ENCODE measurements at regions not wholly inside any gene's neighbourhood (a gene's known extent, or its start where the extent isn't known, plus 50 kb on each side); places are given as distances from the start of the nearest gene placed in this dataset.
"Not testable (repeated sequence)": the region's sequence is repeated elsewhere in the genome, so short reads cannot be mapped to it uniquely, and the experiment has no call there.

GRCh38 chr7:156039194-156039593 is 226.9 kb upstream of the SHH start:
- DNase-seq (no peak), FAIRE-seq (no peak)
- intact Hi-C loops (cut with DNase I) = no loop called here

GRCh38 chr7:156038345-156038744 is 226.1 kb upstream of the SHH start:
- FAIRE-seq (no peak), DNase-seq (no peak)
- no peaks in the 10 kb centered on the region for H3K36me3 ChIP-seq (ENCODE audit: control insufficient read depth in 2 of 3, insufficient read depth in 3 of 3, low read length in 3 of 3)
- no peaks in the 10 kb centered on the region for H3K9me3 ChIP-seq (ENCODE audit: control insufficient read depth in 2 of 3, insufficient read depth in 1 of 3, low read length in 3 of 3)
- intact Hi-C loops (cut with DNase I) = no loop called here
- H3K27me3 ChIP-seq (ENCODE audit: control insufficient read depth, insufficient read depth, low read length) = no peaks in the 10 kb centered on the region
- H3K27ac ChIP-seq (ENCODE audit: low read depth in 2 of 2, low read length in 2 of 2) = no peak overlapping the region
- TF ChIP-seq CTCF (IDR thresholded peaks at IDR 0.05; ENCODE audit: borderline replicate concordance, extremely low read depth, insufficient read depth) = no peak
- H3K4me1 ChIP-seq (ENCODE audit: control insufficient read depth in 2 of 3, insufficient read depth in 2 of 3, low read depth in 1 of 3, low read length in 3 of 3) = no peaks in the 10 kb centered on the region
- no peak overlapping the region for H3K4me3 ChIP-seq (ENCODE audit: low read length in 3 of 3)
- no peak overlapping the region for H3K9ac ChIP-seq (ENCODE audit: low read length in 3 of 3)

More at GRCh38 chr7:156039194-156039593, 226.9 kb upstream of the SHH start:
- no peaks in the 10 kb centered on the region for H3K4me1 ChIP-seq (ENCODE audit: control insufficient read depth in 2 of 3, insufficient read depth in 2 of 3, low read depth in 1 of 3, low read length in 3 of 3)
- TF ChIP-seq CTCF (IDR thresholded peaks at IDR 0.05; ENCODE audit: borderline replicate concordance, extremely low read depth, insufficient read depth) = no peak
- no peaks in the 10 kb centered on the region for H3K27me3 ChIP-seq (ENCODE audit: control insufficient read depth, insufficient read depth, low read length)
- no peak overlapping the region for H3K9ac ChIP-seq (ENCODE audit: low read length in 3 of 3)
- no peak overlapping the region for H3K4me3 ChIP-seq (ENCODE audit: low read length in 3 of 3)
- no peaks in the 10 kb centered on the region for H3K9me3 ChIP-seq (ENCODE audit: control insufficient read depth in 2 of 3, insufficient read depth in 1 of 3, low read length in 3 of 3)
- no peaks in the 10 kb centered on the region for H3K36me3 ChIP-seq (ENCODE audit: control insufficient read depth in 2 of 3, insufficient read depth in 3 of 3, low read length in 3 of 3)
- H3K27ac ChIP-seq (ENCODE audit: low read depth in 2 of 2, low read length in 2 of 2) = no peak overlapping the region

- DNase-seq = no peak
- Histone ChIP-seq H3K9me3 (ENCODE audit: control insufficient read depth in 2 of 3, insufficient read depth in 1 of 3, low read length in 3 of 3) (no peaks in the 10 kb centered on the region), H3K27ac (ENCODE audit: low read depth in 2 of 2, low read length in 2 of 2) (no peak overlapping the region), H3K36me3 (ENCODE audit: control insufficient read depth in 2 of 3, insufficient read depth in 3 of 3, low read length in 3 of 3) (no peaks in the 10 kb centered on the region), H3K4me1 (ENCODE audit: control insufficient read depth in 2 of 3, insufficient read depth in 2 of 3, low read depth in 1 of 3, low read length in 3 of 3) (no peaks in the 10 kb centered on the region), H3K27me3 (ENCODE audit: control insufficient read depth, insufficient read depth, low read length) (no peaks in the 10 kb centered on the region), H3K9ac (ENCODE audit: low read length in 3 of 3) (no peak overlapping the region), H3K4me3 (ENCODE audit: low read length in 3 of 3) (no peak overlapping the region)
- TF ChIP-seq CTCF (IDR thresholded peaks at IDR 0.05; ENCODE audit: borderline replicate concordance, extremely low read depth, insufficient read depth) = no peak
- no peak for FAIRE-seq
- intact Hi-C loops (cut with DNase I) = no loop called here
These were observed 223.9 kb upstream of the SHH start for GRCh38 chr7:156036153-156036552.

- H3K4me1 ChIP-seq (ENCODE audit: control insufficient read depth in 2 of 3, insufficient read depth in 2 of 3, low read depth in 1 of 3, low read length in 3 of 3); H3K27me3 ChIP-seq (ENCODE audit: control insufficient read depth, insufficient read depth, low read length); FAIRE-seq; DNase-seq; intact Hi-C loops (cut with DNase I); H3K27ac ChIP-seq (ENCODE audit: low read depth in 2 of 2, low read length in 2 of 2); H3K9me3 ChIP-seq (ENCODE audit: control insufficient read depth in 2 of 3, insufficient read depth in 1 of 3, low read length in 3 of 3); H3K36me3 ChIP-seq (ENCODE audit: control insufficient read depth in 2 of 3, insufficient read depth in 3 of 3, low read length in 3 of 3); H3K4me3 ChIP-seq (ENCODE audit: low read length in 3 of 3); H3K9ac ChIP-seq (ENCODE audit: low read length in 3 of 3): not testable (repeated sequence)
These were observed 223.1 kb upstream of the SHH start for GRCh38 chr7:156035387-156035786.

Measured in kidney (tissue), 13 donors.